Uterus (tissue), 2 donors: ENCODE measurements at regions not wholly inside any gene's neighbourhood (a gene's known extent, or its start where the extent isn't known, plus 50 kb on each side); places are given as distances from the start of the nearest gene placed in this dataset.
"Not testable (repeated sequence)": the region's sequence is repeated elsewhere in the genome, so short reads cannot be mapped to it uniquely, and the experiment has no call there.

Experiments used
- POLR2A ChIP-seq, 2 donors: fragments of 450-650 bp; IDR thresholded peaks; one replicate each; pipeline ENCODE4 v1.6.1; 2016; ENCODE audit warnings: antibody characterized with exemption in 2 of 2, mild to moderate bottlenecking in 1 of 2, moderate library complexity in 1 of 2
- TF ChIP-seq, protein P1 (sequence below), 4 experiments: fragments of 200-600 bp in 2 of 4; fragments of 450-650 bp in 2 of 4; sonication (generic) in 2 of 4; IDR thresholded peaks; one replicate each; pipeline ENCODE4 v1.5.1; 2016 to 2019; ENCODE audit warnings: antibody characterized with exemption in 4 of 4, mild to moderate bottlenecking in 2 of 4, moderate library complexity in 1 of 4

DNA sequence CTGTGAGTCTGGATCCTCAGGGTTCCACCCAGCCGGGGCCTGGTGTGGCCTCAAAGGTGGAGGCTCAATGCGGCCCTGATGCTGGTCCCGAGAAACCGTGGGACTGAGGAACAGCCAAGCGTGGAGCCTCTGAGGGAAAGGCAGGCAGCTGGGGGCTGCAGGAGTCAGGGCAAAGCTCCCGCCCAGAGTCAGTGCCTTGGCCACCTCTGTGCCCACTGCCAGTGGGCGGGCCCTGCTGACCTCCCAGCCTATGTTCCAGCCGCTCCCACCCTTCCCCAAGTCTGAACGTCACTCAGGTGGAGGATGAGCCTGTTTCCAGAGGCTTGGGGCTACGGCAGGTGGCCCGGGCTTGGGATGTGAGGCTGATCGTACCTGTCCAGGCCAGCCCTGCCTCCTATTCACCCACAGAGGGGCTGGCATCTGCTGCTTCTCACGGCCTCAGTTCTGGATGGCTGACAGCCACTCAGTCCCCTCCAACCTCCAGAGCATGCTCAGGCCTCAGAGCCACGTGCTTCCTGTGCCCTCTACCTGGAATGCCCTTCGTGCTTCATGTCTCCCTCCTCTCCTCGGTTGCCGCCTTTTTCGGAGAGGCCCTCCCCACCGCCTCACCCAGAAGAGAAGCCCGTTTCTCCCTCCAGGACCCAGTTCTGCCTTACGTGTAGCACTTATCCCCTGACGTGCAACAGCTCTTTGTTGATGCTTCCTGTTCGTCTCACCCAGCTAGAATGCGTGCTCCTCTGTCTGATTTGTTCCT lies 94.1 kb upstream of the LRPAP1 start:
- TF ChIP-seq, protein P1, sequence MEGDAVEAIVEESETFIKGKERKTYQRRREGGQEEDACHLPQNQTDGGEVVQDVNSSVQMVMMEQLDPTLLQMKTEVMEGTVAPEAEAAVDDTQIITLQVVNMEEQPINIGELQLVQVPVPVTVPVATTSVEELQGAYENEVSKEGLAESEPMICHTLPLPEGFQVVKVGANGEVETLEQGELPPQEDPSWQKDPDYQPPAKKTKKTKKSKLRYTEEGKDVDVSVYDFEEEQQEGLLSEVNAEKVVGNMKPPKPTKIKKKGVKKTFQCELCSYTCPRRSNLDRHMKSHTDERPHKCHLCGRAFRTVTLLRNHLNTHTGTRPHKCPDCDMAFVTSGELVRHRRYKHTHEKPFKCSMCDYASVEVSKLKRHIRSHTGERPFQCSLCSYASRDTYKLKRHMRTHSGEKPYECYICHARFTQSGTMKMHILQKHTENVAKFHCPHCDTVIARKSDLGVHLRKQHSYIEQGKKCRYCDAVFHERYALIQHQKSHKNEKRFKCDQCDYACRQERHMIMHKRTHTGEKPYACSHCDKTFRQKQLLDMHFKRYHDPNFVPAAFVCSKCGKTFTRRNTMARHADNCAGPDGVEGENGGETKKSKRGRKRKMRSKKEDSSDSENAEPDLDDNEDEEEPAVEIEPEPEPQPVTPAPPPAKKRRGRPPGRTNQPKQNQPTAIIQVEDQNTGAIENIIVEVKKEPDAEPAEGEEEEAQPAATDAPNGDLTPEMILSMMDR (IDR thresholded peaks at IDR 0.05) = not testable (repeated sequence)
- not testable (repeated sequence) for TF ChIP-seq POLR2A (IDR thresholded peaks at IDR 0.05)
